KMS-11 (cell line): ENCODE measurements at regions not wholly inside any gene's neighbourhood (a gene's known extent, or its start where the extent isn't known, plus 50 kb on each side); places are given as distances from the start of the nearest gene placed in this dataset.

Experiments
- H2AFZ ChIP-seq: fragments of 200-600 bp; sonication (generic); 2 replicates; pipeline ENCODE4 v1.6.1; 2016; ENCODE audit warnings: antibody characterized with exemption, mixed run types, low read depth
- H3K27ac ChIP-seq: fragments of 200-600 bp; sonication (generic); 2 replicates; pipeline ENCODE4 v1.6.1; 2016; ENCODE audit warnings: mild to moderate bottlenecking, mixed run types
- H3K27me3 ChIP-seq: fragments of 200-600 bp; sonication (generic); 2 replicates; pipeline ENCODE4 v1.6.1; 2017; ENCODE audit warnings: mild to moderate bottlenecking, low read depth, mixed run types, moderate library complexity; ENCODE audit not compliant: insufficient read depth
- H3K36me3 ChIP-seq: fragments of 200-600 bp; sonication (generic); 2 replicates; pipeline ENCODE4 v1.6.1; 2017; ENCODE audit warnings: mild to moderate bottlenecking, mixed run types; ENCODE audit not compliant: insufficient read depth
- H3K4me1 ChIP-seq: fragments of 200-600 bp; sonication (generic); 2 replicates; pipeline ENCODE4 v1.6.1; 2016; ENCODE audit warnings: mild to moderate bottlenecking, low read depth, mixed run types; ENCODE audit not compliant: poor library complexity, severe bottlenecking
- H3K4me2 ChIP-seq: fragments of 200-600 bp; sonication (generic); 2 replicates; pipeline ENCODE4 v1.7.0; 2016; ENCODE audit warnings: mild to moderate bottlenecking, mixed run types
- H3K4me3 ChIP-seq: fragments of 200-600 bp; sonication (generic); IDR thresholded peaks from 2 replicates; pipeline ENCODE4 v1.6.1; 2017; ENCODE audit warnings: low read depth, low read length, mixed read lengths; ENCODE audit not compliant: insufficient read depth
- H3K79me2 ChIP-seq: fragments of 200-600 bp; sonication (generic); 2 replicates; pipeline ENCODE4 v1.6.1; 2016; ENCODE audit warnings: low read depth, mixed run types; ENCODE audit not compliant: insufficient read depth
- H3K9ac ChIP-seq: fragments of 200-600 bp; sonication (generic); 2 replicates; pipeline ENCODE4 v1.6.1; 2016; ENCODE audit warnings: mild to moderate bottlenecking, mixed run types
- H4K20me1 ChIP-seq: fragments of 200-600 bp; sonication (generic); 2 replicates; pipeline ENCODE4 v1.6.1; 2016; ENCODE audit warnings: mild to moderate bottlenecking, mixed run types; ENCODE audit not compliant: insufficient read depth
- TF ChIP-seq, protein P1 (sequence below): fragments of 200-600 bp; sonication (generic); conservative IDR thresholded peaks from 2 replicates; pipeline ENCODE4 v1.6.1; 2017; ENCODE audit warnings: low read depth, mild to moderate bottlenecking, antibody characterized with exemption, low read length, moderate library complexity, mixed read lengths

DNA sequence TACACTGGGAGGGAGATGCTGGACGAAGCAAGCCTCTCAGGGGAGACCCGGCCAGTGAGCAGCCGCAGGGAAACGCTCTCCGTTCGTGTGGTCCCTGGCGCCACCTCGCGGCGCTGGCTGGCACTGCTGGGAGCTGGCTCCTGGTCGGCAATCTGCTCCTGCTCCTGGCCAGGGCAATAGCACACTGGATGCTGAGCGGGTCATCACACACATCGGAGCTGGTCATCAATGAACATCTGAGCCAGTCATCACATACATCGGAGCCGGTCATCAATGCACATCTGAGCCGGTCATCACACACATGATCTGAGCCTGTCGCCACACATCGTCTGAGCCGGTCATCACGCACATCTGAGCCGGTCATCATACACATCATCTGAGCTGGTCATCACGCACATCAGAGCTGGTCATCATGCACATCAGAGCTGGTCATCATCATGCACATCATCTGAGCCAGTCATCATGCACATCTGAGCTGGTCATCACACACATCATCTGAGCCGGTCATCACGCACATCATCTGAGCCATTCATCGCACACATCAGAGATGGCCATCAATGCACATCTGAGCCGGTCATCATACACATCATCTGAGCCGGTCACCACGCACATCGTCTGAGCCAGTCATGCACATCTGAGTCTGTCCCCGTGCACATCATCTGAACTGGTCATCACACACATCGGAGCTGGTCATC is 217.3 kb downstream of the RBFOX3 start:
- no peak overlapping the region for H3K4me2 ChIP-seq
- TF ChIP-seq, protein P1, sequence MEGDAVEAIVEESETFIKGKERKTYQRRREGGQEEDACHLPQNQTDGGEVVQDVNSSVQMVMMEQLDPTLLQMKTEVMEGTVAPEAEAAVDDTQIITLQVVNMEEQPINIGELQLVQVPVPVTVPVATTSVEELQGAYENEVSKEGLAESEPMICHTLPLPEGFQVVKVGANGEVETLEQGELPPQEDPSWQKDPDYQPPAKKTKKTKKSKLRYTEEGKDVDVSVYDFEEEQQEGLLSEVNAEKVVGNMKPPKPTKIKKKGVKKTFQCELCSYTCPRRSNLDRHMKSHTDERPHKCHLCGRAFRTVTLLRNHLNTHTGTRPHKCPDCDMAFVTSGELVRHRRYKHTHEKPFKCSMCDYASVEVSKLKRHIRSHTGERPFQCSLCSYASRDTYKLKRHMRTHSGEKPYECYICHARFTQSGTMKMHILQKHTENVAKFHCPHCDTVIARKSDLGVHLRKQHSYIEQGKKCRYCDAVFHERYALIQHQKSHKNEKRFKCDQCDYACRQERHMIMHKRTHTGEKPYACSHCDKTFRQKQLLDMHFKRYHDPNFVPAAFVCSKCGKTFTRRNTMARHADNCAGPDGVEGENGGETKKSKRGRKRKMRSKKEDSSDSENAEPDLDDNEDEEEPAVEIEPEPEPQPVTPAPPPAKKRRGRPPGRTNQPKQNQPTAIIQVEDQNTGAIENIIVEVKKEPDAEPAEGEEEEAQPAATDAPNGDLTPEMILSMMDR, result peak; percentile 93
- no peaks in the 10 kb centered on the region for H4K20me1 ChIP-seq
- H2AFZ ChIP-seq, result no peak overlapping the region
- H3K4me1 ChIP-seq, result no peaks in the 10 kb centered on the region
- no peaks in the 10 kb centered on the region for H3K36me3 ChIP-seq
- H3K9ac ChIP-seq, result no peak overlapping the region
- H3K4me3 ChIP-seq, result no peak overlapping the region
- H3K27ac ChIP-seq, result no peak overlapping the region
- H3K27me3 ChIP-seq, result peaks cover 96% of the 10 kb centered on the region
- H3K79me2 ChIP-seq, result no peaks in the 10 kb centered on the region

DNA sequence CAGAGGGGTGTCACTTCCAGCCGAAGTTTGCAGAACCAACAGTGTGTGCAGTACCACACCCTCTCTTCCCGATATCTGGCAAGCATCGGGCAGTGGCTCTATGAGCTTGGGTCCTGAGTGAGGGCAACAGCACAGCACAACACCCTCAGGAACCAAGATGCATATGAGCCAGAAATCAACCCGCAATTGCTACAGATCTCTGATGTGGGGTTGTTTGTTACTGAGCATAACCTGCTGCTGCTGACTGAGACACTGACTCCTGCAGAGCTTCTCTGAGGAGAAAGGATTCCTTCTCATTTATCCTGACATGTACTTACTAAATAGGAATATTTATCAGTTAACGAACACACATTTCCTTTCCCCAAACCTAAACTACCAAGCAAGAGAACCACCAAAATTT is 218.3 kb downstream of the RBFOX3 start:
- H3K4me3 ChIP-seq, result no peak overlapping the region
- no peaks in the 10 kb centered on the region for H3K4me1 ChIP-seq
- TF ChIP-seq, protein P1, result no peak
- H3K27me3 ChIP-seq, result peaks cover 94% of the 10 kb centered on the region
- H4K20me1 ChIP-seq, result no peaks in the 10 kb centered on the region
- no peaks in the 10 kb centered on the region for H3K79me2 ChIP-seq
- no peaks in the 10 kb centered on the region for H3K36me3 ChIP-seq
- no peak overlapping the region for H2AFZ ChIP-seq
- no peak overlapping the region for H3K9ac ChIP-seq
- H3K27ac ChIP-seq, result no peak overlapping the region
- no peak overlapping the region for H3K4me2 ChIP-seq

DNA sequence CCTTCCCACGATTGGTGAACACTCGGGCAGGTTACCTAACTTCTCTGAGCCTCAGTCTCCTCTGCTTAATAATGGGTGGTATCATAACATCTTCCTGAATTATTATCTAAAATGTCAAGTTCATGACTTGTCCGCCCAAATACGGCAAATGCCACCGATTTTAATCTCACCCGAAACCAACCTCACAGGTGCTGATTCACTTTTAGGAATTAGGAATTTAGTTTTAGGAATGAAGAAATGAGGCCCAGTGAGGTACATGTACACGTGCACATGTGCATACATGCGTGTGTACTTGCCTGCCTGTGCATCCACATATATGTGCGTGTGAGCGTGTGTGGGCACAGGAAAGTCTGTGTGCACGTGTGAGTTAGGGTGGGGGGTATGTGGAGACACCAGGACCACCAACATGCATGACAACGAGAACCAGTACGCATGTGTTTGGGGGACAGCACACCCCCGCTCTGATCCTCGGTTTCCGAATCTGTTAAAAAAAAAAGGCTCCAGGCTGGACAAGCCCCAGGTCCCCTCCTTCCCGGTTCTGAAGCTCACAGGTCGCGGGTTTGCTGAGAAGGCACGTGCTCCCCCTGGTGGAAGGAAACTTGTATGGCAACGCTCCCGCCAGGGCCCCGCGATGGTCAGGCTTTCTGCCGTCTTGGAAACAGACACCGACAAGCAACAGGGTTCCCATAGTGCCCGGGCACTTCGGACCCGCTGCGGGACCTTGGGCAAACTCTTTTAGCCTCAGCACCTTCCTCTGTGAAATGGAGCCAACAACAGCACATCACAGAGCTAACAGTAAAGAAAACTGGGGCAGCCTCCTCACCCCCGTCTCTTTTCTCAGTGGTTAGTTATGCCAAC is 219.2 kb downstream of the RBFOX3 start:
- no peak overlapping the region for H3K27ac ChIP-seq
- H3K4me3 ChIP-seq, result no peak overlapping the region
- TF ChIP-seq, protein P1, result peak; percentile 93
- no peak overlapping the region for H3K4me2 ChIP-seq
- H3K4me1 ChIP-seq, result no peaks in the 10 kb centered on the region
- no peak overlapping the region for H3K9ac ChIP-seq
- no peaks in the 10 kb centered on the region for H4K20me1 ChIP-seq
- H3K36me3 ChIP-seq, result no peaks in the 10 kb centered on the region
- H3K79me2 ChIP-seq, result no peaks in the 10 kb centered on the region
- no peak overlapping the region for H2AFZ ChIP-seq
- peaks cover 94% of the 10 kb centered on the region for H3K27me3 ChIP-seq

GRCh38 chr17:79389896-79390295 is 221.0 kb downstream of the RBFOX3 start:
- H3K4me3 ChIP-seq, result no peak overlapping the region
- TF ChIP-seq, protein P1, result no peak
- peaks cover 93% of the 10 kb centered on the region for H3K27me3 ChIP-seq
- no peak overlapping the region for H3K27ac ChIP-seq
- H2AFZ ChIP-seq, result no peak overlapping the region
- no peaks in the 10 kb centered on the region for H3K79me2 ChIP-seq
- no peaks in the 10 kb centered on the region for H4K20me1 ChIP-seq
- no peaks in the 10 kb centered on the region for H3K4me1 ChIP-seq
- no peak overlapping the region for H3K4me2 ChIP-seq
- H3K9ac ChIP-seq, result no peak overlapping the region
- H3K36me3 ChIP-seq, result no peaks in the 10 kb centered on the region
